NT2/D1 (cell line): ENCODE measurements at regions not wholly inside any gene's neighbourhood (a gene's known extent, or its start where the extent isn't known, plus 50 kb on each side); places are given as distances from the start of the nearest gene placed in this dataset.
A peak's percentile ranks its signal among the peaks of the same experiment; 100 is the strongest.
"Not testable (repeated sequence)": the region's sequence is repeated elsewhere in the genome, so short reads cannot be mapped to it uniquely, and the experiment has no call there.

Experiments used
- DNase-seq: peaks from one replicate; pipeline ENCODE4 v3.0.0-alpha.2; 2011; ENCODE audit warnings: low read depth, low spot score
- H3K27me3 ChIP-seq: 2 replicates; pipeline ENCODE4 v1.6.0; 2011; ENCODE audit warnings: mild to moderate bottlenecking; ENCODE audit not compliant: insufficient read length, insufficient read depth
- H3K36me3 ChIP-seq: 2 replicates; pipeline ENCODE4 v1.6.1; 2011; ENCODE audit warnings: mild to moderate bottlenecking, low read length, mixed read lengths; ENCODE audit not compliant: insufficient read depth, insufficient read length
- H3K4me1 ChIP-seq: 2 replicates; pipeline ENCODE4 v1.5.1; 2011; ENCODE audit not compliant: insufficient read depth, insufficient read length
- H3K4me3 ChIP-seq: 2 replicates; pipeline ENCODE4 v1.5.1; 2011; ENCODE audit warnings: low read depth; ENCODE audit not compliant: insufficient read length
- H3K9ac ChIP-seq: 2 replicates; pipeline ENCODE4 v1.6.0; 2011; ENCODE audit warnings: low read depth; ENCODE audit not compliant: insufficient read length
- H3K9me3 ChIP-seq: 2 replicates; pipeline ENCODE4 v1.5.1; 2011; ENCODE audit warnings: mild to moderate bottlenecking, low read length; ENCODE audit not compliant: insufficient read depth
- SUZ12 ChIP-seq: IDR thresholded peaks from 2 replicates; pipeline ENCODE4 v1.6.1; 2011; ENCODE audit not compliant: insufficient read length, insufficient read depth; ENCODE audit errors: extremely low read depth
- YY1 ChIP-seq: IDR thresholded peaks from 2 replicates; pipeline ENCODE4 v1.6.1; 2011; ENCODE audit not compliant: insufficient read length, insufficient read depth
- ZNF274 ChIP-seq: IDR thresholded peaks from 2 replicates; pipeline ENCODE4 v1.6.1; 2011; ENCODE audit warnings: mild to moderate bottlenecking, low read depth, low read length

GRCh38 chr1:228611707-228612106, 123.6 kb upstream of the RHOU start:
- H3K9me3 ChIP-seq, DNase-seq, H3K4me3 ChIP-seq, H3K27me3 ChIP-seq, H3K36me3 ChIP-seq, H3K4me1 ChIP-seq, H3K9ac ChIP-seq: not testable (repeated sequence)

- not testable (repeated sequence) for H3K36me3 ChIP-seq, DNase-seq, H3K4me1 ChIP-seq, H3K9me3 ChIP-seq, H3K4me3 ChIP-seq, H3K9ac ChIP-seq, H3K27me3 ChIP-seq
These were observed 113.1 kb upstream of the RHOU start for GRCh38 chr1:228622002-228622716.

- H3K4me3 ChIP-seq, H3K36me3 ChIP-seq, H3K9ac ChIP-seq, H3K4me1 ChIP-seq, H3K27me3 ChIP-seq, H3K9me3 ChIP-seq, DNase-seq: not testable (repeated sequence)
These were observed 108.8 kb upstream of the RHOU start for GRCh38 chr1:228626481-228626880.

GRCh38 chr1:228632858-228633257, 102.4 kb upstream of the RHOU start:
- DNase-seq, H3K4me3 ChIP-seq, H3K9me3 ChIP-seq, H3K27me3 ChIP-seq, H3K9ac ChIP-seq, H3K4me1 ChIP-seq, H3K36me3 ChIP-seq: not testable (repeated sequence)

- not testable (repeated sequence) for H3K4me1 ChIP-seq, H3K36me3 ChIP-seq, DNase-seq, H3K27me3 ChIP-seq, H3K9ac ChIP-seq, H3K9me3 ChIP-seq
- peak overlapping the region; percentile 9 for H3K4me3 ChIP-seq
These were observed 100.0 kb upstream of the RHOU start for GRCh38 chr1:228635304-228635703.

GRCh38 chr1:228637529-228637928, 97.8 kb upstream of the RHOU start:
- H3K4me3 ChIP-seq, H3K36me3 ChIP-seq, H3K9ac ChIP-seq: not testable (repeated sequence)

GRCh38 chr1:228646717-228647522, 88.4 kb upstream of the RHOU start:
- H3K4me1 ChIP-seq: no peaks in the 10 kb centered on the region
- H3K4me3 ChIP-seq: peak overlapping the region; percentile 79
- peak overlapping the region; percentile 94 for H3K9ac ChIP-seq
- TF ChIP-seq ZNF274 (no peak), YY1 (no peak), SUZ12 (no peak)
- no peaks in the 10 kb centered on the region for H3K27me3 ChIP-seq
- no peaks in the 10 kb centered on the region for H3K9me3 ChIP-seq
- peaks cover 17% of the 10 kb centered on the region for H3K36me3 ChIP-seq
- peak; percentile 42 for DNase-seq

More at GRCh38 chr1:228637529-228637928, 97.8 kb upstream of the RHOU start:
- H3K4me1 ChIP-seq, H3K9me3 ChIP-seq, H3K27me3 ChIP-seq, DNase-seq: not testable (repeated sequence)

GRCh38 chr1:228647523-228648444, 87.5 kb upstream of the RHOU start:
- H3K36me3 ChIP-seq: peaks cover 17% of the 10 kb centered on the region
- no peaks in the 10 kb centered on the region for H3K4me1 ChIP-seq
- H3K9ac ChIP-seq: peak overlapping the region; percentile 94
- TF ChIP-seq YY1: no peak
- no peak for TF ChIP-seq ZNF274
- TF ChIP-seq SUZ12: no peak
- H3K4me3 ChIP-seq: peak overlapping the region; percentile 79
- DNase-seq: peak; percentile 50
- H3K9me3 ChIP-seq: no peaks in the 10 kb centered on the region
- H3K27me3 ChIP-seq: no peaks in the 10 kb centered on the region
